ENCODE measurements at regions not wholly inside any gene's neighbourhood (a gene's known extent, or its start where the extent isn't known, plus 50 kb on each side); places are given as distances from the start of the nearest gene placed in this dataset.

DNA sequence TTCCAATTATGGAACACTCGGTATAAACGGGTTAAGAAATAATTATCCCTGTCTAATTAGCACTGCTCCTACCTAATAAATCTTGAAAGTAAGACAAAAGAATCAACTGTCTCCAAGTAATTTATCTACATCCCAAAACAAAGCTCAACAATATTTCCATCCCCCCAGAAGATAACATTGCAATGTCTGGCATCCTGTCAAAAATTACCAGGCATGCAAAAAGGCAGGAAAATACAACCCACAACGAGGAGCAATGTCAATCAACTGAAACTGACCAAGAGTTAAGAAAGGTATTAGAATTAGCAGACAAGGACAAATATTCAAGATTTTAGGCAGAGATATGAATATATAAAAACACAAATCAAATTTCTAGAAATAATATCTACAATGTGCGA is 84.5 kb upstream of the SVIL start:
- TF ChIP-seq, protein P1, sequence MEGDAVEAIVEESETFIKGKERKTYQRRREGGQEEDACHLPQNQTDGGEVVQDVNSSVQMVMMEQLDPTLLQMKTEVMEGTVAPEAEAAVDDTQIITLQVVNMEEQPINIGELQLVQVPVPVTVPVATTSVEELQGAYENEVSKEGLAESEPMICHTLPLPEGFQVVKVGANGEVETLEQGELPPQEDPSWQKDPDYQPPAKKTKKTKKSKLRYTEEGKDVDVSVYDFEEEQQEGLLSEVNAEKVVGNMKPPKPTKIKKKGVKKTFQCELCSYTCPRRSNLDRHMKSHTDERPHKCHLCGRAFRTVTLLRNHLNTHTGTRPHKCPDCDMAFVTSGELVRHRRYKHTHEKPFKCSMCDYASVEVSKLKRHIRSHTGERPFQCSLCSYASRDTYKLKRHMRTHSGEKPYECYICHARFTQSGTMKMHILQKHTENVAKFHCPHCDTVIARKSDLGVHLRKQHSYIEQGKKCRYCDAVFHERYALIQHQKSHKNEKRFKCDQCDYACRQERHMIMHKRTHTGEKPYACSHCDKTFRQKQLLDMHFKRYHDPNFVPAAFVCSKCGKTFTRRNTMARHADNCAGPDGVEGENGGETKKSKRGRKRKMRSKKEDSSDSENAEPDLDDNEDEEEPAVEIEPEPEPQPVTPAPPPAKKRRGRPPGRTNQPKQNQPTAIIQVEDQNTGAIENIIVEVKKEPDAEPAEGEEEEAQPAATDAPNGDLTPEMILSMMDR (IDR thresholded peaks at IDR 0.05), result no peak
- TF ChIP-seq POLR2A (IDR thresholded peaks at IDR 0.05) (no peak), POLR2AphosphoS5 (IDR thresholded peaks at IDR 0.05) (no peak)

All from breast epithelium (tissue), 3 donors.